Breast epithelium (tissue), 3 donors: ENCODE measurements at regions not wholly inside any gene's neighbourhood (a gene's known extent, or its start where the extent isn't known, plus 50 kb on each side); places are given as distances from the start of the nearest gene placed in this dataset.

Experiments
- POLR2A ChIP-seq: fragments of 450-650 bp; IDR thresholded peaks from one replicate; pipeline ENCODE4 v1.6.1; 2016; ENCODE audit warnings: antibody characterized with exemption, mild to moderate bottlenecking, moderate library complexity
- POLR2AphosphoS5 ChIP-seq, 3 donors: sonication (generic); formaldehyde crosslinking; IDR thresholded peaks; one replicate each; pipeline ENCODE4 v1.6.1; 2017; ENCODE audit warnings: antibody characterized with exemption in 3 of 3
- TF ChIP-seq, protein P1 (sequence below), 3 donors: fragments of 450-650 bp; IDR thresholded peaks; one replicate each; pipeline ENCODE4 v1.5.1; 2016 to 2017; ENCODE audit warnings: antibody characterized with exemption in 3 of 3, mild to moderate bottlenecking in 3 of 3, moderate library complexity in 3 of 3

- TF ChIP-seq, protein P1, sequence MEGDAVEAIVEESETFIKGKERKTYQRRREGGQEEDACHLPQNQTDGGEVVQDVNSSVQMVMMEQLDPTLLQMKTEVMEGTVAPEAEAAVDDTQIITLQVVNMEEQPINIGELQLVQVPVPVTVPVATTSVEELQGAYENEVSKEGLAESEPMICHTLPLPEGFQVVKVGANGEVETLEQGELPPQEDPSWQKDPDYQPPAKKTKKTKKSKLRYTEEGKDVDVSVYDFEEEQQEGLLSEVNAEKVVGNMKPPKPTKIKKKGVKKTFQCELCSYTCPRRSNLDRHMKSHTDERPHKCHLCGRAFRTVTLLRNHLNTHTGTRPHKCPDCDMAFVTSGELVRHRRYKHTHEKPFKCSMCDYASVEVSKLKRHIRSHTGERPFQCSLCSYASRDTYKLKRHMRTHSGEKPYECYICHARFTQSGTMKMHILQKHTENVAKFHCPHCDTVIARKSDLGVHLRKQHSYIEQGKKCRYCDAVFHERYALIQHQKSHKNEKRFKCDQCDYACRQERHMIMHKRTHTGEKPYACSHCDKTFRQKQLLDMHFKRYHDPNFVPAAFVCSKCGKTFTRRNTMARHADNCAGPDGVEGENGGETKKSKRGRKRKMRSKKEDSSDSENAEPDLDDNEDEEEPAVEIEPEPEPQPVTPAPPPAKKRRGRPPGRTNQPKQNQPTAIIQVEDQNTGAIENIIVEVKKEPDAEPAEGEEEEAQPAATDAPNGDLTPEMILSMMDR (IDR thresholded peaks at IDR 0.05), result no peak
- TF ChIP-seq POLR2A (no peak), POLR2AphosphoS5 (IDR thresholded peaks at IDR 0.05) (no peak)
Observed at GRCh38 chr2:66273933-66274490, 160.9 kb upstream of the MEIS1 start.
